Neural crest cell (in vitro differentiated cells): ENCODE measurements at regions not wholly inside any gene's neighbourhood (a gene's known extent, or its start where the extent isn't known, plus 50 kb on each side); places are given as distances from the start of the nearest gene placed in this dataset.

Experiments
- DNase-seq: peaks from one replicate; pipeline ENCODE4 v3.0.0; 2021; ENCODE audit warnings: low read depth, mixed read lengths, low spot score
- H3K27ac Mint-ChIP-seq: one replicate; pipeline ENCODE4 v1.8.0; 2021; ENCODE audit warnings: mild to moderate bottlenecking, mixed read lengths; ENCODE audit not compliant: unreplicated experiment
- H3K27me3 Mint-ChIP-seq: 2 replicates; pipeline ENCODE4 v1.8.0; 2021; ENCODE audit warnings: low read depth, mild to moderate bottlenecking, mixed read lengths
- H3K36me3 Mint-ChIP-seq: 2 replicates; pipeline ENCODE4 v1.8.0; 2021; ENCODE audit warnings: low read depth, mild to moderate bottlenecking, mixed read lengths
- H3K4me1 Mint-ChIP-seq: 2 replicates; pipeline ENCODE4 v1.8.0; 2021; ENCODE audit warnings: mixed read lengths
- H3K4me3 Mint-ChIP-seq: one replicate; pipeline ENCODE4 v1.8.0; 2021; ENCODE audit warnings: mild to moderate bottlenecking, mixed read lengths
- H3K9me3 Mint-ChIP-seq: 2 replicates; pipeline ENCODE4 v1.8.0; 2021; ENCODE audit warnings: mixed read lengths
- CTCF ChIP-seq: fragments of 200-600 bp; sonication (generic); conservative IDR thresholded peaks from 2 replicates; pipeline ENCODE4 v1.5.0; 2021; ENCODE audit warnings: antibody characterized with exemption, mild to moderate bottlenecking

GRCh38 chr3:83513051-83513450 lies 1445.7 kb upstream of the CADM2 start:
- Mint-ChIP-seq H3K27ac (no peak overlapping the region), H3K36me3 (no peaks in the 10 kb centered on the region), H3K4me1 (no peaks in the 10 kb centered on the region), H3K9me3 (no peaks in the 10 kb centered on the region), H3K27me3 (no peaks in the 10 kb centered on the region), H3K4me3 (no peak overlapping the region)
- no peak for TF ChIP-seq CTCF
- no peak for DNase-seq

GRCh38 chr3:83513677-83514076 lies 1445.1 kb upstream of the CADM2 start:
- no peak for TF ChIP-seq CTCF
- no peaks in the 10 kb centered on the region for H3K36me3 Mint-ChIP-seq
- H3K27ac Mint-ChIP-seq, result no peak overlapping the region
- no peaks in the 10 kb centered on the region for H3K4me1 Mint-ChIP-seq
- H3K27me3 Mint-ChIP-seq, result no peaks in the 10 kb centered on the region
- no peak overlapping the region for H3K4me3 Mint-ChIP-seq
- no peak for DNase-seq
- H3K9me3 Mint-ChIP-seq, result no peaks in the 10 kb centered on the region

GRCh38 chr3:83514130-83514914 lies 1444.5 kb upstream of the CADM2 start:
- no peak overlapping the region for H3K4me3 Mint-ChIP-seq

GRCh38 chr3:83515123-83515522 lies 1443.7 kb upstream of the CADM2 start:
- H3K36me3 Mint-ChIP-seq, result no peaks in the 10 kb centered on the region
- TF ChIP-seq CTCF, result no peak
- H3K4me1 Mint-ChIP-seq, result no peaks in the 10 kb centered on the region
- no peak overlapping the region for H3K4me3 Mint-ChIP-seq
- no peaks in the 10 kb centered on the region for H3K9me3 Mint-ChIP-seq
- DNase-seq, result no peak
- no peak overlapping the region for H3K27ac Mint-ChIP-seq
- no peaks in the 10 kb centered on the region for H3K27me3 Mint-ChIP-seq

More at GRCh38 chr3:83514130-83514914, 1444.5 kb upstream of the CADM2 start:
- no peak for TF ChIP-seq CTCF
- H3K36me3 Mint-ChIP-seq, result no peaks in the 10 kb centered on the region
- H3K9me3 Mint-ChIP-seq, result no peaks in the 10 kb centered on the region
- no peak overlapping the region for H3K27ac Mint-ChIP-seq
- no peak for DNase-seq
- no peaks in the 10 kb centered on the region for H3K4me1 Mint-ChIP-seq
- no peaks in the 10 kb centered on the region for H3K27me3 Mint-ChIP-seq

- Mint-ChIP-seq H3K36me3 (no peaks in the 10 kb centered on the region), H3K27ac (no peak overlapping the region), H3K4me3 (no peak overlapping the region), H3K27me3 (no peaks in the 10 kb centered on the region), H3K4me1 (no peaks in the 10 kb centered on the region), H3K9me3 (no peaks in the 10 kb centered on the region)
- DNase-seq, result peak; percentile 53
- TF ChIP-seq CTCF, result peak; percentile 86
Observed at GRCh38 chr3:83523470-83524073, 1435.2 kb upstream of the CADM2 start.
